ENCODE measurements at regions not wholly inside any gene's neighbourhood (a gene's known extent, or its start where the extent isn't known, plus 50 kb on each side); places are given as distances from the start of the nearest gene placed in this dataset.

DNA sequence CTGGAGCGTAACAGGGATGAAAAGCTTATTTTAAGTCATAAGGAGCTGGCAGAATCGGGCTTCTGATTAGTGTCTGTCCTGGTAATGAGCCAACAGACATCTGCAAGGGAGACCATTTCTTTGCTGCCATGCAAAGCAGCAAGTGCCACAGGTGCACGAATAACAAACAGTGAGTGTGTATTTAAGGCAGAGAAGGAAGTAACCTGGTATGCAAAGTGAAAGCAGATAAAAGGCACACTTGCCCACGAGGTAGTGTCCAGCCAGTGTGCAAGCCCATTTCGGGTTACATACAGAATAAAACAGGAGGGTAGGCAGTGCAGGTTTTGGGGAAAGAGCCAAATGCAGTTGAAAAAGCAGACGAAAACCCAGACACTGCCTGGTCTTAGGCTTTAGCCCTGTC is 1153.7 kb downstream of the SI start:
- no peak for TF ChIP-seq ZFP3 (tag by site-specific recombination; IDR thresholded peaks at IDR 0.05; ENCODE audit: low read depth)
- no peak for TF ChIP-seq PRDM4 (tag by site-specific recombination; IDR thresholded peaks at IDR 0.05)
- TF ChIP-seq, protein P1, sequence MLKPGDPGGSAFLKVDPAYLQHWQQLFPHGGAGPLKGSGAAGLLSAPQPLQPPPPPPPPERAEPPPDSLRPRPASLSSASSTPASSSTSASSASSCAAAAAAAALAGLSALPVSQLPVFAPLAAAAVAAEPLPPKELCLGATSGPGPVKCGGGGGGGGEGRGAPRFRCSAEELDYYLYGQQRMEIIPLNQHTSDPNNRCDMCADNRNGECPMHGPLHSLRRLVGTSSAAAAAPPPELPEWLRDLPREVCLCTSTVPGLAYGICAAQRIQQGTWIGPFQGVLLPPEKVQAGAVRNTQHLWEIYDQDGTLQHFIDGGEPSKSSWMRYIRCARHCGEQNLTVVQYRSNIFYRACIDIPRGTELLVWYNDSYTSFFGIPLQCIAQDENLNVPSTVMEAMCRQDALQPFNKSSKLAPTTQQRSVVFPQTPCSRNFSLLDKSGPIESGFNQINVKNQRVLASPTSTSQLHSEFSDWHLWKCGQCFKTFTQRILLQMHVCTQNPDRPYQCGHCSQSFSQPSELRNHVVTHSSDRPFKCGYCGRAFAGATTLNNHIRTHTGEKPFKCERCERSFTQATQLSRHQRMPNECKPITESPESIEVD (tag by site-specific recombination; IDR thresholded peaks at IDR 0.05) = no peak
- TF ChIP-seq ZNF777 (tag by site-specific recombination; IDR thresholded peaks at IDR 0.05; ENCODE audit: borderline replicate concordance) = no peak
- no peak for TF ChIP-seq ZNF561 (tag by site-specific recombination; IDR thresholded peaks at IDR 0.05; ENCODE audit: borderline replicate concordance)
- no peak for TF ChIP-seq HOXD13 (CRISPR knock-in tag; IDR thresholded peaks at IDR 0.05; ENCODE audit: borderline replicate concordance)
- TF ChIP-seq ZNF645 (tag by site-specific recombination; IDR thresholded peaks at IDR 0.05) = no peak
- no peak for TF ChIP-seq ZNF404 (tag by site-specific recombination; IDR thresholded peaks at IDR 0.05)
- TF ChIP-seq ZNF10 (tag by site-specific recombination; IDR thresholded peaks at IDR 0.05) = no peak
- TF ChIP-seq ZNF768 (tag by site-specific recombination; IDR thresholded peaks at IDR 0.05) = no peak
- no peak for TF ChIP-seq ZNF792 (tag by site-specific recombination; IDR thresholded peaks at IDR 0.05)
- no peak for TF ChIP-seq ZNF223 (tag by site-specific recombination; IDR thresholded peaks at IDR 0.05)
- Histone ChIP-seq H3K36me3 (ENCODE audit: control insufficient read depth in 2 of 2, insufficient read depth in 1 of 2, low read length in 2 of 2) (no peaks in the 10 kb centered on the region), H3K27ac (ENCODE audit: extremely low read depth, low read depth, low read length) (no peak overlapping the region), H3K4me1 (ENCODE audit: control insufficient read depth, insufficient read depth, low read length) (no peaks in the 10 kb centered on the region), H3K4me3 (ENCODE audit: low read depth, low read length) (no peak overlapping the region), H3K9me3 (ENCODE audit: control insufficient read depth, insufficient read depth, low read depth, low read length) (no peaks in the 10 kb centered on the region)
- CTCF ChIA-PET = no interaction called here
- POLR2A ChIA-PET = no interaction called here

GRCh38 chr3:163919154-163919553 is 1159.1 kb downstream of the SI start:
- ChIA-PET POLR2A (no interaction called here), CTCF (no interaction called here)
- Histone ChIP-seq H3K4me1 (ENCODE audit: control insufficient read depth, insufficient read depth, low read length) (no peaks in the 10 kb centered on the region), H3K27ac (ENCODE audit: extremely low read depth, low read depth, low read length) (no peak overlapping the region), H3K36me3 (ENCODE audit: control insufficient read depth in 2 of 2, insufficient read depth in 1 of 2, low read length in 2 of 2) (no peaks in the 10 kb centered on the region), H3K9me3 (ENCODE audit: control insufficient read depth, insufficient read depth, low read depth, low read length) (no peaks in the 10 kb centered on the region), H3K4me3 (ENCODE audit: low read depth, low read length) (no peak overlapping the region)
- TF ChIP-seq HIC1 (tag by site-specific recombination; IDR thresholded peaks at IDR 0.05) = no peak
- TF ChIP-seq ZSCAN18 (tag by site-specific recombination; IDR thresholded peaks at IDR 0.05) = no peak
- TF ChIP-seq, protein P2, sequence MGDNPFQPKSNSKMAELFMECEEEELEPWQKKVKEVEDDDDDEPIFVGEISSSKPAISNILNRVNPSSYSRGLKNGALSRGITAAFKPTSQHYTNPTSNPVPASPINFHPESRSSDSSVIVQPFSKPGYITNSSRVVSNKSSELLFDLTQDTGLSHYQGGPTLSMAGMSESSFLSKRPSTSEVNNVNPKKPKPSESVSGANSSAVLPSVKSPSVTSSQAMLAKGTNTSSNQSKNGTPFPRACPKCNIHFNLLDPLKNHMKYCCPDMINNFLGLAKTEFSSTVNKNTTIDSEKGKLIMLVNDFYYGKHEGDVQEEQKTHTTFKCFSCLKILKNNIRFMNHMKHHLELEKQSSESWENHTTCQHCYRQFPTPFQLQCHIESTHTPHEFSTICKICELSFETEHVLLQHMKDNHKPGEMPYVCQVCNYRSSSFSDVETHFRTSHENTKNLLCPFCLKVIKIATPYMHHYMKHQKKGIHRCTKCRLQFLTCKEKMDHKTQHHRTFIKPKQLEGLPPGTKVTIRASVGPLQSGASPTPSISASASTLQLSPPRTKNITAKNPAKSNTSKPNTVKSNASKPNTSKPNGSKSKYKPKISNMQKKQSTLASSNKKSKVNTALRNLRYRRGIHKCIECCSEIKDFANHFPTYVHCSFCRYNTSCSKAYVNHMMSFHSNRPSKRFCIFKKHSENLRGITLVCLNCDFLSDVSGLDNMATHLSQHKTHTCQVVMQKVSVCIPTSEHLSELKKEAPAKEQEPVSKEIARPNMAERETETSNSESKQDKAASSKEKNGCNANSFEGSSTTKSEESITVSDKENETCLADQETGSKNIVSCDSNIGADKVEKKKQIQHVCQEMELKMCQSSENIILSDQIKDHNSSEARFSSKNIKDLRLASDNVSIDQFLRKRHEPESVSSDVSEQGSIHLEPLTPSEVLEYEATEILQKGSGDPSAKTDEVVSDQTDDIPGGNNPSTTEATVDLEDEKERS (tag by site-specific recombination; IDR thresholded peaks at IDR 0.05) = no peak
- TF ChIP-seq, protein P3, sequence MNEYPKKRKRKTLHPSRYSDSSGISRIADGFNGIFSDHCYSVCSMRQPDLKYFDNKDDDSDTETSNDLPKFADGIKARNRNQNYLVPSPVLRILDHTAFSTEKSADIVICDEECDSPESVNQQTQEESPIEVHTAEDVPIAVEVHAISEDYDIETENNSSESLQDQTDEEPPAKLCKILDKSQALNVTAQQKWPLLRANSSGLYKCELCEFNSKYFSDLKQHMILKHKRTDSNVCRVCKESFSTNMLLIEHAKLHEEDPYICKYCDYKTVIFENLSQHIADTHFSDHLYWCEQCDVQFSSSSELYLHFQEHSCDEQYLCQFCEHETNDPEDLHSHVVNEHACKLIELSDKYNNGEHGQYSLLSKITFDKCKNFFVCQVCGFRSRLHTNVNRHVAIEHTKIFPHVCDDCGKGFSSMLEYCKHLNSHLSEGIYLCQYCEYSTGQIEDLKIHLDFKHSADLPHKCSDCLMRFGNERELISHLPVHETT (tag by site-specific recombination; IDR thresholded peaks at IDR 0.05) = no peak
- no peak for TF ChIP-seq YY1 (tag by site-specific recombination; IDR thresholded peaks at IDR 0.05)
- no peak for TF ChIP-seq GLI4 (tag by site-specific recombination; IDR thresholded peaks at IDR 0.05)
- TF ChIP-seq SCRT1 (tag by site-specific recombination; IDR thresholded peaks at IDR 0.05; ENCODE audit: borderline replicate concordance) = no peak
- TF ChIP-seq ZIC2 (tag by site-specific recombination; IDR thresholded peaks at IDR 0.05) = no peak
- no peak for TF ChIP-seq FEZF1 (tag by site-specific recombination; IDR thresholded peaks at IDR 0.05)
- TF ChIP-seq ZNF2 (tag by site-specific recombination; IDR thresholded peaks at IDR 0.05) = no peak
- TF ChIP-seq PRDM1 (tag by site-specific recombination; IDR thresholded peaks at IDR 0.05) = no peak

Data from HEK293 (cell line).